SK-N-SH (cell line): ENCODE measurements at regions not wholly inside any gene's neighbourhood (a gene's known extent, or its start where the extent isn't known, plus 50 kb on each side); places are given as distances from the start of the nearest gene placed in this dataset.

Source experiments
- EP300 ChIP-seq, 2 experiments: IDR thresholded peaks; 2 replicates each; pipeline versions ENCODE4 v1.4.0 to v1.6.1; 2012; ENCODE audit warnings: borderline replicate concordance in 1 of 2, low read depth in 1 of 2, low read length in 1 of 2
- GABPA ChIP-seq: IDR thresholded peaks from 2 replicates; pipeline ENCODE4 v1.4.0; 2012; ENCODE audit warnings: low read depth, mild to moderate bottlenecking
- IRF3 ChIP-seq: fragments of 150-350 bp; IDR thresholded peaks from 2 replicates; pipeline ENCODE4 v1.6.1; 2016; ENCODE audit warnings: mild to moderate bottlenecking, low read depth, low read length
- RAD21 ChIP-seq: IDR thresholded peaks from 2 replicates; pipeline ENCODE4 v1.6.1; 2012; ENCODE audit warnings: mild to moderate bottlenecking, low read length
- RFX5 ChIP-seq: IDR thresholded peaks from 2 replicates; pipeline ENCODE4 v1.6.1; 2012; ENCODE audit warnings: mild to moderate bottlenecking, improper control_type of control experiment, low read length
- USF2 ChIP-seq: fragments of 150-350 bp; IDR thresholded peaks from 2 replicates; pipeline ENCODE4 v1.6.1; 2017; ENCODE audit warnings: antibody characterized with exemption, low read length, low read depth, borderline replicate concordance
- TF ChIP-seq, protein P1 (sequence below): fragments of 200-600 bp; sonication (generic); IDR thresholded peaks from 2 replicates; pipeline ENCODE4 v1.6.1; 2017; ENCODE audit warnings: antibody characterized with exemption, mild to moderate bottlenecking, moderate library complexity
- TF ChIP-seq, protein P2 (sequence below): IDR thresholded peaks from 2 replicates; pipeline ENCODE4 v1.4.0; 2012; ENCODE audit warnings: low read depth, borderline replicate concordance

GRCh38 chr9:134497283-134497860, 144.2 kb upstream of the COL5A1 start:
- TF ChIP-seq IRF3 (no peak), USF2 (no peak), RAD21 (no peak), GABPA (no peak), EP300 (IDR thresholded peaks at IDR 0.05; ENCODE audit: borderline replicate concordance in 1 of 2, low read depth in 1 of 2, low read length in 1 of 2) (no peak), RFX5 (no peak)
- TF ChIP-seq, protein P1, sequence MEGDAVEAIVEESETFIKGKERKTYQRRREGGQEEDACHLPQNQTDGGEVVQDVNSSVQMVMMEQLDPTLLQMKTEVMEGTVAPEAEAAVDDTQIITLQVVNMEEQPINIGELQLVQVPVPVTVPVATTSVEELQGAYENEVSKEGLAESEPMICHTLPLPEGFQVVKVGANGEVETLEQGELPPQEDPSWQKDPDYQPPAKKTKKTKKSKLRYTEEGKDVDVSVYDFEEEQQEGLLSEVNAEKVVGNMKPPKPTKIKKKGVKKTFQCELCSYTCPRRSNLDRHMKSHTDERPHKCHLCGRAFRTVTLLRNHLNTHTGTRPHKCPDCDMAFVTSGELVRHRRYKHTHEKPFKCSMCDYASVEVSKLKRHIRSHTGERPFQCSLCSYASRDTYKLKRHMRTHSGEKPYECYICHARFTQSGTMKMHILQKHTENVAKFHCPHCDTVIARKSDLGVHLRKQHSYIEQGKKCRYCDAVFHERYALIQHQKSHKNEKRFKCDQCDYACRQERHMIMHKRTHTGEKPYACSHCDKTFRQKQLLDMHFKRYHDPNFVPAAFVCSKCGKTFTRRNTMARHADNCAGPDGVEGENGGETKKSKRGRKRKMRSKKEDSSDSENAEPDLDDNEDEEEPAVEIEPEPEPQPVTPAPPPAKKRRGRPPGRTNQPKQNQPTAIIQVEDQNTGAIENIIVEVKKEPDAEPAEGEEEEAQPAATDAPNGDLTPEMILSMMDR = no peak
- TF ChIP-seq, protein P2, sequence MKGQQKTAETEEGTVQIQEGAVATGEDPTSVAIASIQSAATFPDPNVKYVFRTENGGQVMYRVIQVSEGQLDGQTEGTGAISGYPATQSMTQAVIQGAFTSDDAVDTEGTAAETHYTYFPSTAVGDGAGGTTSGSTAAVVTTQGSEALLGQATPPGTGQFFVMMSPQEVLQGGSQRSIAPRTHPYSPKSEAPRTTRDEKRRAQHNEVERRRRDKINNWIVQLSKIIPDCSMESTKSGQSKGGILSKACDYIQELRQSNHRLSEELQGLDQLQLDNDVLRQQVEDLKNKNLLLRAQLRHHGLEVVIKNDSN = no peak
